Stimulated activated CD4-positive, alpha-beta T cell treated with anti-CD3 and anti-CD28 coated beads, TNF-alpha, amount 100 ng/mL, for 48 hours (primary cell): ENCODE measurements at regions not wholly inside any gene's neighbourhood (a gene's known extent, or its start where the extent isn't known, plus 50 kb on each side); places are given as distances from the start of the nearest gene placed in this dataset.

ENCODE experiments used
- DNase-seq, 3 donors: peaks; one replicate each; pipeline ENCODE4 v3.0.0-alpha.2; 2020; ENCODE audit warnings: low read depth in 3 of 3

DNA sequence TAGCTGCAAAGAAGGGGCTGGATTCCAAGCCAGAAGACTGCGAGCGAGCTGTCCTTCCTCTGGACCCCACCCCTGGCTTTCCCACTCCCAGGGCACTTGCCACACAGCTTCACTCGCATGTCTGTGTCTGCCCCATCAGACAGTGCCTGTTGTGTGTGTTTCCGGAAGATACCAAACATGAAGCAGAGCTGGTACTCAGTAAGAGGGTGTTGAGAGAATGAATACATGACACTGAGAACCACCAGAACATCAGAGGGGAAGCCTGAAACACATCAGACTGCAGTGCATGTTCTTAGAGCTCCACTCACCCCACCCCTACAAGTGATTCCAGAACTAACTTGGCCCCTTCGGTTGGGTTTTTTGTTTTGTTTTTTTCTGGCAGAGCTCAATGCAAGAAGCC lies 181.5 kb downstream of the TTC32 start:
- DNase-seq: no peak

- DNase-seq: no peak
Observed at GRCh38 chr2:19719540-19719939, 182.2 kb downstream of the TTC32 start.

DNA sequence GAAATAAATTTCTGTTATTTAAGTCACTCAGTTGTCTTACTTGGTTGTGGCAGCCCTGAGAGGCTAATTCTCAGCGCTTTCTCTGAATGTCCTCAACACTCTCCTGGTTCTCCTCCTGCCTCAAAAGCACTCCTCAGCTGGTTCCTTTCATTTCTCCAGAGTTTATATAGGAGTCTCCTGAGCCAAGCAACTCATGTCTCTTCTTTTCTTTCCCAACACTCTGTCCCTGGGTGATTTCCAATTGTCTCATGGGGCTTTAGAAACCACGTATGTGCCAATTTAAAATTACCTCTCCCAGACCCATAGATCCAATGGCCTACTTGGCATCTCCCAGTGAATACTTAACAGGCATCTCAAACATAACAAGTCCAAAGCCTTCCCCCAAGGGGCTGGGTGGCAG lies 184.3 kb downstream of the TTC32 start:
- no peak for DNase-seq

GRCh38 chr2:19714926-19715325 lies 186.9 kb downstream of the TTC32 start:
- no peak for DNase-seq

DNA sequence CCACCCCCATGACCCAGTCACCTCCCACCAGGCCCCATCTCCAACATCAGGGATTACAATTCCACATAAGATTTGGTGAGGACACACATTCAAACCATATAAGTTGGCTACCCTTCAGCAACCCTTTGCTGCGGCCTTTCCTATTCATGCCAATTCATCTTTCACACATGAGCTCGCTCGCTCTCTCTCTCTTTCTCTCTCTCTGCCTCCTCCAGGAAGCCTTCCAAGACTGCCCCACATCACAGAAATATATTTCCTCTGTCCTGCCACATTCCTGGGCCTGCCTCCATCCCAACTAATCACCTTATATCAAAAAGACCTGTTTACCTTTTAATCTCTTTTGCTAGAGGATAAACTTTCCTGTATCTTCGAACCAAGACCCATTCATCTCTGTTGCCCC lies 188.9 kb downstream of the TTC32 start:
- DNase-seq: no peak

GRCh38 chr2:19711470-19712372 lies 190.1 kb downstream of the TTC32 start:
- DNase-seq: no peak

GRCh38 chr2:19710230-19710629 lies 191.6 kb downstream of the TTC32 start:
- DNase-seq: no peak

GRCh38 chr2:19709553-19709952 lies 192.2 kb downstream of the TTC32 start:
- no peak for DNase-seq

- DNase-seq: no peak
Observed at GRCh38 chr2:19708776-19709175, 193.0 kb downstream of the TTC32 start.

GRCh38 chr2:19706332-19706731 lies 195.5 kb downstream of the TTC32 start:
- no peak for DNase-seq

- no peak for DNase-seq
Observed at GRCh38 chr2:19702267-19702666, 199.5 kb downstream of the TTC32 start.

DNA sequence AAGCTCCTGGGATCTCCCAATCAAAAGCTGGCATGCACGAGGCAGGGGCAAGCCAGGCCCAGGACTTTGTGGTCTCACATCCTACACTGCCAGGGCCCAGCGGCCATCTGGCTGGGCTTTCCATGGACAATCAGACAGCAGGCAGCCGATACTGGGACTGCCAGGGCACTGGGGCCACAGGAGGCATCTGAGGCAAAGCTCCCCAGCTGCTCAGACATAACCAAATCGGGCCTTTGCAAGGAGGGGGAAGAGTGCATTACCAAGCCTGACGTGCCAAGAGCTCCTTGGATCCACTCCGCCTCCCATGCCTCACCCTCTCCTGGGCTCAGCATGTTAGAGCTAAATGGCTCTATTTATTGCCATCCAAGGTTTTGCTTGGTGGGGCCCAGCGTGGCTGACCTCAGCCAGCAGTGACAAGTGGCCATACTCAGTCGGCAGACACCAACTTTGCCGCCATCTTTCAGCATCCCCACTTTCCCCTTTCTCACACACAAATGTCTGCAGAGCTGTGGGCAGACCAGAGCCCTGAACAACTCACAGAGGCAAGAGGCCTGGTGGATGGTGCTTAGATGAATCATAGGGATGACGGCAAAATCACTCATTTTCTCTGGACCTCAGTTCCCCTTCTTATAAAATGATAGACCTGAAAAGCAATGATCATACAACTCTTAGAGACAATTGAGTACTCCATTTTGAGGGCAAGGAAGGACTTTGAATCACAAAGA lies 200.8 kb downstream of the TTC32 start:
- DNase-seq: no peak

GRCh38 chr2:19697131-19697530 lies 204.7 kb downstream of the TTC32 start:
- no peak for DNase-seq

DNA sequence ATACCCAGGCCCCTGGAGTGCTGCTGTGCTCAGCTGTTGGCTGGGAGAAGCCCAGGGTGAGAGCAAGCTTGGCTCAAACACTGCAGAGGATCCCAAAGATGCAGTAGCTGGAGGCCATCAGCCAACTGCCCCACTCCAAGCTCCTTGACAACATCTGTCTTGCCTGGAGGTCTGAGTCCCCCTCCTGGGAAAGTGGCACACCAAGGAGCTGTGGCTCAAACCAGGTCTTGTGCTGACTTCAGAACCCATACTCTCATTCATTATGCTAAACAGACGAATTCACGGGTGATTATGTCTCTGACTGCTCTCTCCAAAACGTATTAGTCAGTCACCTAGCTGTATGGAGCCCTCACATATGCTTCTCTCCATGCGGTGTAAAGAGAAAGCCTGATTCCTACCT lies 206.1 kb downstream of the TTC32 start:
- no peak for DNase-seq

DNA sequence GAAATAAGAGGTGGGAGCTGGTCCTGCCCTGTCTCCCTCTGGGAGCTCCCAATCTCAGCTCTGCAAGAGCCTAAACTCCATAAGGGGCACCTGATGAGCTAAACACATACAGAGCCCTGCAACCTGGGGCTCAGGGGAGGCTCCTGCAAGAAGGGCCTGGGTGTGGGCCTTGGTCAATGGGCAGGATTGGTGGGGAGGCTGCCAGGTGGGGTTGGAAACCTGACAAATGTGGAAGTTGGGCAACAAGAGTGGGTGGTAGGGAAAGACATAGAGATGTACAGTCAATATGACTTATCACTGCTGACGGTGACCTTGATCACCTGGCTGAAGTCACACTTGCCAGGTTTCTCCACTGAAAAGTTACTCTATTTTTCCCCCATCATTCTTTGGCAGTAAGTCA lies 209.9 kb downstream of the TTC32 start:
- no peak for DNase-seq

DNA sequence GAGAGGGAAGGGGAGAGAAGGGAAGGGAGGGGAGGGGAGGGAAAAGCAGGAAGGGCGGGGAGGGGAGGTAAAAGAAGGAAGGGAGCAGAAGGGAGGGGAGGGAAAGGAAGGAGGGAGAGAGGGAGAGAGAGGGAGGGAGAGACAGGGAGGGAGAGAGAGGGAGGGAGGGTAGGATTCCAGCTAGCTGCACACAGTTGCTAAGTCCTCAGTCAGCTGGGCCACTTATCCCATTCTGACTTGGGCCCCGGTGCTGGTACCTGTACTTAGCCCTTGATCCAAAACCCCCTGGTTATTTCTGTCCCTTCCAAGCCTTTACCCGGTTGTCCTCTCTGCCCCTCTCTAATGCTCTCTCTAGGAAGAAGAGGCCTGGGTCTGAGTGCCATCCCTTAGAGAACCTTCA lies 211.4 kb downstream of the TTC32 start:
- no peak for DNase-seq

DNA sequence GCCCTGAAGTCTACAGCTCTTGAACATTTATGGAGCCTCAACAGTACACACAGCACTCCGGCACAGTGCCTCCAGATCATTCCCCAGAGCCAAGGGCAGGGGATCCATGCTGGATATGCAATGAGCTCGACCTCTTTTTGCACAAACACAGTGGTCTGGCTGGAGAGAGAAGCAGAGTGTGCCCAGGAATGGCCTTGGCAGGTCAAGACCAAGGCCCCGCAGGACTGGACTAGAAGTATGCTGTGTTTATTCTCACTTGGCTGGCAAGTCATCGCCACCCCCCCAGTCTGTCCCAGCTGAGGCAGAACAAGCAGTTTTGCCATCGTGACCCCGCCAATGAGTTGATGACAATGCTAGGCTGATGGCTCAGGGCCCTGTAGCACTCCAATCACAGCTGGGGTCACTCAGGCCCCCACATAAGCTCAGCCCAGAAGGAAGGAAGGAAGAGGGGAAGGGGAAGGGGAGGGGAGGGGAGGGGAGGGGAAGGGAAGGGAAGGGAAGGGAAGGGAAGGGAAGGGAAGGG lies 212.1 kb downstream of the TTC32 start:
- DNase-seq: no peak

DNA sequence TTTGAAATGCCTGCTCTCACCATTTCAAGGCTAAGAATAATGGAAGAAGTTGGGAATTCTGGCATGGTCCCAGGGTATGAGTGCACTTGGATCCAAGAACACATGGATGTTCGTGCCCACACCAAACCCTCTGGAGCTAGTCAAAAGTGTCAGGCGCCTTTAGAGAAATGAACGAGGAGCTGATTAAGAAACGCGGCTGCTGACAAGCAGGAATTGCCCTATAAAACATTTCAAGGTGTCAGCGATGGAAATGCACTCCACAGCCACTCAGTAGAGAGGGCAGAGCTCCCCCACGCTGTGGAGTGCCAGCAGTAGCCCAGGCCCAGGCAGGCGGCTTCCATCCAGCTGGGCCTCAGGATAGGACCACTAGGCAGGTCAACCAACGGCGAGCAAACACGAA lies 213.7 kb downstream of the TTC32 start:
- DNase-seq: no peak

DNA sequence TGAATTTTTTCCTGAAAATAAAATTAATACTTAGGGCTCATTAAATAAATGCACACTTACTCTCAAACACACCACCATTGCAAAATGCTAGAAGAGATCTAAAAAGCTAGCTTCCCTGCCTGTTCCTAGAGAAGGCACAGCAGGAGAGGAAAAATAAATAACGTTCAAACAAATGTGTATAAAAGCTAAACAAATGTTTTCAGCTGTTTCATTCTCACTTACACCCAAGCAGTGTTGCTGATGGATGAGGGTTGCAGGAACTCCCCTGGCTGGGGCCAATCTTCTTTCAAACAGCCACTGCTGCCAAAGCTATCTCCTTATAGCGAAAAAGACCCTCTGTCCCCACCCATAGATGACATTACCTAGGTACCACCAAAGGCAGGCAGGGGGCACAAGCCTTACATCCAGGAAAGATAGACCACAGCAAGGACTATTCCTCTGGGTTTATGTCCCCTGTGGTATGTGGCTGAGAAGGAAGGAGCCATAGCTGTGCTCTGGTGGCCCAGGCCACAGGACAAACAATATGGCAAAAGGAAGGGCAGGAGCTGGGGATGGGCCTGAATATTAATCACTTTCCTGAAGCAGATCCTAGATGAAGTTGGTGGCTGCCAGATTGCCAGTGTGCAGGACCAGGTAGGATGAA lies 214.6 kb downstream of the TTC32 start:
- no peak for DNase-seq

DNA sequence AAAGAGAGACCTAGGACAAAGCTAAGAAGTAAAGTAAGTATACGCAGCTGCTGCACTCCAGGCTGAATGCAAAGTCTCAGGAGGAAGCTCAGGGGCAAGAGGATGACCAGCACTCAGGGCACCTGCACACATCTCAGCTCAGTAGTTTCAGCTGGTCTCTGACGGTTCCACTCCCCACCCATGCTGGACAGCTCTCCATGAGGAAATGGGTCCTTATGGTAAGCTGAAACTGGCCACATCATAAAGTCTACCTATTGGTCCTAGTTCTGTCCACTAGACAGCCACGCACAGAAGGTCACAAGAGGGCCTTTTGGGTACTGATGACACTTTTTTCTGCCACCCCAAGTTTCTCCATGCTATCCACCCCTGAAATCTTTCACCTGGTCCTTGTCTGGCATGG lies 215.3 kb downstream of the TTC32 start:
- DNase-seq: no peak

DNA sequence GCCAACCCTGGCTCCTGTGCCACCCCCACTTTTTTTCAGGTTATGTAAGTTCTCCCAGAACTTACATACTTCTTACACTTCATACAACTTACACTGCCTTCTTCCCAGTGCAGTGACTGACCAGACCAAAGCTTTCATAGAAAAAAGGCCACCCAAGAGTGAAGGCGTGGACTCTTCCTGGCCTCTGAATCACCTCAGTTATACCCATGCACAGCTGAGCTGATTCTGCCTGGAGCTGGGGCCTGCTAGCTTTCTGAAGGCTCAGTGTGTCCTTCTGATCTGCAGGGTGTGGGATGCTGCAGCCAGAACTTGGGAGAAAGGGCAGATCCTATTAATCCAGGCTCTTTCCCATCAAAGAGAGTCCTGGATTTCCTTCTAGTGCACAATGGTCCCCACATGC lies 216.1 kb downstream of the TTC32 start:
- DNase-seq: no peak

- DNase-seq: no peak
Observed at GRCh38 chr2:19684516-19684915, 217.3 kb downstream of the TTC32 start.

- no peak for DNase-seq
Observed at GRCh38 chr2:19683556-19683955, 218.2 kb downstream of the TTC32 start.
